ENCODE measurements at regions not wholly inside any gene's neighbourhood (a gene's known extent, or its start where the extent isn't known, plus 50 kb on each side); places are given as distances from the start of the nearest gene placed in this dataset.

GRCh38 chr6:144882425-144882824, 597.3 kb downstream of the UTRN start:
- Histone ChIP-seq H3K36me3 (replicated peaks in 1 of 2; ENCODE audit: control insufficient read depth in 1 of 2, insufficient read depth in 2 of 2, low read length in 2 of 2) (no peaks in the 10 kb centered on the region), H2AFZ (ENCODE audit: low read length) (no peak overlapping the region), H3K4me3 (replicated peaks in 1 of 3; ENCODE audit: insufficient read depth in 1 of 3, low read depth in 2 of 3, low read length in 3 of 3) (no peak overlapping the region), H3K27me3 (ENCODE audit: control insufficient read depth in 1 of 2, insufficient read depth in 2 of 2, low read length in 2 of 2) (peaks cover 2 to 25% of the 10 kb centered on the region in 2 experiments; a peak in 3 of 5 replicates), H3K4me2 (ENCODE audit: low read depth, low read length) (no peak overlapping the region), H3K9ac (ENCODE audit: insufficient read depth, low read depth, low read length) (no peak overlapping the region), H3K4me1 (ENCODE audit: insufficient read depth, low read length) (peaks cover 15% of the 10 kb centered on the region), H4K20me1 (ENCODE audit: insufficient read depth, low read length) (no peaks in the 10 kb centered on the region), H3K27ac (ENCODE audit: extremely low read length, insufficient read depth, low read length) (no peak overlapping the region), H3K9me3 (ENCODE audit: low read length) (no peaks in the 10 kb centered on the region), H3K79me2 (ENCODE audit: insufficient read depth, low read length) (no peaks in the 10 kb centered on the region)
- intact Hi-C loops (cut with micrococcal nuclease; ENCODE audit: unreplicated experiment) (no loop called here), in situ Hi-C loops (cut with HindIII; ENCODE audit: extremely low pct_ligation_motif_present, low pct_unique_long_range_greater_than_20kb) (no loop called here)
- POLR2A ChIA-PET = no interaction called here
- ATAC-seq = no peak; the same call in 2 of the 3 replicates
- 27% methylated on average over 4 of the region's 4 CpGs for WGBS (ENCODE audit: low lambda C conversion rate)
- no peak for DNase-seq (ENCODE audit: low spot score)
- no peak for FAIRE-seq
- no TSS peak for BruUV-seq (replicated peaks)
- TF ChIP-seq THAP8 (CRISPR knock-in tag; IDR thresholded peaks at IDR 0.05; ENCODE audit: borderline replicate concordance) (no peak), SKIL (CRISPR knock-in tag; IDR thresholded peaks at IDR 0.05; ENCODE audit: borderline replicate concordance) (no peak), NR2F2 (IDR thresholded peaks at IDR 0.05; ENCODE audit: borderline replicate concordance, low read depth) (no peak), ZNF674 (CRISPR knock-in tag; IDR thresholded peaks at IDR 0.05; ENCODE audit: low read depth) (no peak), CTCF (CRISPR knock-in tag; IDR thresholded peaks at IDR 0.05) (no peak), ZNF558 (CRISPR knock-in tag; IDR thresholded peaks at IDR 0.05; ENCODE audit: borderline replicate concordance) (no peak), ZBTB34 (CRISPR knock-in tag; IDR thresholded peaks at IDR 0.05) (no peak)
- CTCF ChIA-PET (ENCODE audit: low intra/inter-chr PET ratio, low total read pairs) = no interaction called here

All from HepG2 (cell line).